Duodenal mucosa (tissue), 2 donors: ENCODE measurements at regions not wholly inside any gene's neighbourhood (a gene's known extent, or its start where the extent isn't known, plus 50 kb on each side); places are given as distances from the start of the nearest gene placed in this dataset.

Experiments
- H3K27ac ChIP-seq: one replicate; pipeline ENCODE4 v1.7.0; 2013; ENCODE audit warnings: low read depth, low read length
- H3K27me3 ChIP-seq, 2 donors: one replicate each; pipeline ENCODE4 v1.7.0; 2013; ENCODE audit warnings: low read length in 2 of 2, control low read depth in 1 of 2; ENCODE audit not compliant: insufficient read depth in 2 of 2, control insufficient read depth in 1 of 2
- H3K36me3 ChIP-seq, 2 donors: one replicate each; pipeline ENCODE4 v1.7.0; 2013; ENCODE audit warnings: low read length in 2 of 2, control low read depth in 1 of 2; ENCODE audit not compliant: insufficient read depth in 2 of 2, control insufficient read depth in 1 of 2
- H3K4me1 ChIP-seq, 2 donors: one replicate each; pipeline ENCODE4 v1.7.0; 2013; ENCODE audit warnings: low read length in 2 of 2, control low read depth in 1 of 2; ENCODE audit not compliant: insufficient read depth in 2 of 2, control insufficient read depth in 1 of 2
- H3K4me3 ChIP-seq, 2 donors: one replicate each; pipeline ENCODE4 v1.7.0; 2013; ENCODE audit warnings: low read length in 2 of 2, low read depth in 1 of 2
- H3K9ac ChIP-seq, 2 donors: one replicate each; pipeline ENCODE4 v1.7.0; 2013; ENCODE audit warnings: low read length in 2 of 2, low read depth in 1 of 2
- H3K9me3 ChIP-seq, 2 donors: one replicate each; pipeline ENCODE4 v1.7.0; 2013; ENCODE audit warnings: low read length in 2 of 2, control low read depth in 1 of 2; ENCODE audit not compliant: control insufficient read depth in 1 of 2

- Histone ChIP-seq H3K9ac (no peak overlapping the region), H3K27ac (no peak overlapping the region), H3K4me1 (no peaks in the 10 kb centered on the region), H3K36me3 (no peaks in the 10 kb centered on the region), H3K4me3 (no peak overlapping the region), H3K27me3 (no peaks in the 10 kb centered on the region), H3K9me3 (no peaks in the 10 kb centered on the region)
These were observed 101.7 kb upstream of the ETAA1 start for GRCh38 chr2:67295406-67295805.

DNA sequence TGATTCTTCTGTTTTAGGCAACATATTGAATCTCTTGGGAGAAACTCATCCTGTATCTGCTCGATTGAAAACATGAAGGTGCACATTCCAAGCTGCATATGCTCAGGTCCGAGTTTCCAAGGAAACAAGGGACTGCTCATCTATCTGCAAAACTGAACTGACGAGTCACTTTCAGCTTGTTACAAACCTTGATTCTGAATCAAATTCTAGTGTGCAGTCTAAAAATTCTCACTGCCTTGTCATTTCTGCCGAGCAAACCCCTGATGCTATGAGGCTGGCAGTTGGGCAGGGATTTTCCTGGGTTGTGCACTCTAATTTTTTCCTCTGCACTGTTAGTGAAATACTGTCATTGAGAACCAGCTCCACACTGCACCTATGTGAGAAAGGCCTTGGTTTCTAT, 101.3 kb upstream of the ETAA1 start:
- Histone ChIP-seq H3K9me3 (no peaks in the 10 kb centered on the region), H3K36me3 (no peaks in the 10 kb centered on the region), H3K9ac (no peak overlapping the region), H3K4me1 (no peaks in the 10 kb centered on the region), H3K4me3 (no peak overlapping the region), H3K27me3 (no peaks in the 10 kb centered on the region), H3K27ac (no peak overlapping the region)

GRCh38 chr2:67304300-67304890, 92.7 kb upstream of the ETAA1 start:
- Histone ChIP-seq H3K4me1 (no peaks in the 10 kb centered on the region), H3K4me3 (no peak overlapping the region), H3K36me3 (no peaks in the 10 kb centered on the region)

DNA sequence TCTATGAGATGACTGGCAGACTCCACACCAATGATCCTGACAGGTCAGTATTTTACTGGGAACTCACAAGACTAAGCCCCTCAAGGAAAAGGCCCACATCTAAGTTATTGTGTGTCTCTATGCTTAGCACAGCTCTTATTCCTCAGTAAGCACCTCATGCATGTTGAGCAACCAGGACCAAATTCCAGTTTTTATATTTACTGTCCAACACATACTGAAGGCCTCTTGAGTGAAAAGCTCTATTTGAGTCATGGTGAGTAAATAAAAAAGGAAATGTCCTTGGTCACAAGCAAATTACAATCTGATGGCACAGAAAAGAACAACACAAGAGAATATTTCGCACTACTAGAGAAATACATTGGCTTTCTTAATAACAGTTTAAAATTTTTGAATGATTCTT, 87.9 kb upstream of the ETAA1 start:
- no peak overlapping the region for H3K4me3 ChIP-seq
- no peak overlapping the region for H3K27ac ChIP-seq
- H3K36me3 ChIP-seq: no peaks in the 10 kb centered on the region
- H3K4me1 ChIP-seq: no peaks in the 10 kb centered on the region
- H3K9ac ChIP-seq: no peak overlapping the region
- no peaks in the 10 kb centered on the region for H3K9me3 ChIP-seq
- no peaks in the 10 kb centered on the region for H3K27me3 ChIP-seq

More at GRCh38 chr2:67304300-67304890, 92.7 kb upstream of the ETAA1 start:
- Histone ChIP-seq H3K27ac (no peak overlapping the region), H3K9ac (no peak overlapping the region), H3K27me3 (no peaks in the 10 kb centered on the region), H3K9me3 (no peaks in the 10 kb centered on the region)

GRCh38 chr2:67311536-67311935, 85.6 kb upstream of the ETAA1 start:
- H3K9ac ChIP-seq: no peak overlapping the region
- no peaks in the 10 kb centered on the region for H3K4me1 ChIP-seq
- no peaks in the 10 kb centered on the region for H3K27me3 ChIP-seq
- H3K36me3 ChIP-seq: no peaks in the 10 kb centered on the region
- no peak overlapping the region for H3K27ac ChIP-seq
- no peak overlapping the region for H3K4me3 ChIP-seq
- H3K9me3 ChIP-seq: no peaks in the 10 kb centered on the region

- H3K4me1 ChIP-seq: no peaks in the 10 kb centered on the region
- no peak overlapping the region for H3K9ac ChIP-seq
- H3K36me3 ChIP-seq: no peaks in the 10 kb centered on the region
- H3K9me3 ChIP-seq: no peaks in the 10 kb centered on the region
- no peaks in the 10 kb centered on the region for H3K27me3 ChIP-seq
- no peak overlapping the region for H3K27ac ChIP-seq
- H3K4me3 ChIP-seq: no peak overlapping the region
These were observed 84.3 kb upstream of the ETAA1 start for GRCh38 chr2:67312871-67313270.

DNA sequence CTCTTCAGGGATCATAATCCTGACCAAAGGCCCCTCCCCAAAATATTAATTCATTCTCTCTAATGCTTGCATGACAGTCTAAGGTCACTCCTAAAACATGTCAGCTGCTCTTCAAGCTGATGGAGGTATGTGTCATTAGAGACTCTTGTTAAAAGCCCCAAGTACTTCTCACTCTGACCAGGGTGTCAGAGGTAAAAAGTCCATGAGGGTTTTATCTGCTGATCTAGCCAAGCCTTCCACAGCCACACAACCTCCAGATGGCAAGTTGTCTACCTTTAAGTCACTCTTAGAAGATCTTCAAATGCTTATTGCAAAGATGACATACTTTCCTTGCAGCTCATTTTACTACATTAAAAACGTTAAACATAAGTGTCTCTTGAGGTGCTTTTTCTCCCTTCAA, 83.6 kb upstream of the ETAA1 start:
- no peak overlapping the region for H3K9ac ChIP-seq
- no peaks in the 10 kb centered on the region for H3K9me3 ChIP-seq
- H3K4me1 ChIP-seq: no peaks in the 10 kb centered on the region

GRCh38 chr2:67318031-67318430, 79.1 kb upstream of the ETAA1 start:
- no peak overlapping the region for H3K4me3 ChIP-seq
- H3K27me3 ChIP-seq: no peaks in the 10 kb centered on the region
- H3K36me3 ChIP-seq: no peaks in the 10 kb centered on the region
- H3K9me3 ChIP-seq: no peaks in the 10 kb centered on the region
- no peak overlapping the region for H3K9ac ChIP-seq
- H3K4me1 ChIP-seq: no peaks in the 10 kb centered on the region
- H3K27ac ChIP-seq: no peak overlapping the region

More for the DNA sequence above, 83.6 kb upstream of the ETAA1 start:
- Histone ChIP-seq H3K4me3 (no peak overlapping the region), H3K27me3 (no peaks in the 10 kb centered on the region), H3K27ac (no peak overlapping the region), H3K36me3 (no peaks in the 10 kb centered on the region)

DNA sequence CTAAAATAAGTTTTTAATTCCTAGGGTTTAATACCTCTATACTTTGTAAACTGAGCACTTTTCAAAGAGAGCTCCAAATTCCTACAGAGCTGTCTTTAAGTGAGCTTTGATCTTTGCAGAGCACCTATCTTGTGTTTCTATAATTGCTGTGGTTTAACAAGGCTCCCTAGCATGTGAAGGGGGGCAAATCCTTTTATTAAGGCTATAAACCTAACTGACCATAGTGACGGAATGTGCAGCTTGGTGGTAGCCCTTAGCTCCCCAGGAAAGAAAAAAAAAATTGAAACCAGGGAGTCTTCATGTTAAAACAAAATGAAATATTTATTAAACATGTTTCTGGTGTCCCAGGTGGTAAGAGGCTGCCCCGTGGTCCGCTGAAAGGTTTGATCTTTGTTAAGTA, 78.6 kb upstream of the ETAA1 start:
- Histone ChIP-seq H3K27me3 (no peaks in the 10 kb centered on the region), H3K4me1 (no peaks in the 10 kb centered on the region), H3K4me3 (no peak overlapping the region), H3K9me3 (no peaks in the 10 kb centered on the region), H3K36me3 (no peaks in the 10 kb centered on the region), H3K27ac (no peak overlapping the region), H3K9ac (no peak overlapping the region)

DNA sequence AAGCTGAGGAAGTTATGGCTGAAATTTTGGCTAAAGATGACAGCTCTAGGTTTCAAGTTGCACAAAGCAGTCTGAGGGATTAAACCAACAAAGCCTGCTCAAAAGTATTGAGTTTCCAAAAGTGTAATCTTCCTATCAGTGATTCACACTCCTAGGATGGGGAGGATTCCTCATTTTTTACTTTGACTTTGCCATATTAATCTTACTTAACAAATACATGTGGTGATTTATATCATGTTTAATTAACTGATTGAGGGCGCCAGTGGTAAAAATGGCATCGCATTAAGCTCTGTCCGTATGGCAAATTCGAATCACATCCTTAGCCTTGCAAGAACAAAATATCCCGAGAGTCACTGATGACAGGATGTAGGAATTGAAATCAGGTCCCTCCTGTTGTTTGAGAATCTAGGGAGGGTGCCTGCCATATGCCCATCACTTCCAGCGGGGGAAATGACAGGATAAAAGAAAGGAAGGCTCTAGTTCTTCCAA, 78.1 kb upstream of the ETAA1 start:
- Histone ChIP-seq H3K27me3 (no peaks in the 10 kb centered on the region), H3K4me3 (no peak overlapping the region), H3K4me1 (no peaks in the 10 kb centered on the region), H3K9me3 (no peaks in the 10 kb centered on the region), H3K36me3 (no peaks in the 10 kb centered on the region), H3K27ac (no peak overlapping the region), H3K9ac (no peak overlapping the region)
